HPDE6-E6E7 (cell line): ENCODE measurements at regions not wholly inside any gene's neighbourhood (a gene's known extent, or its start where the extent isn't known, plus 50 kb on each side); places are given as distances from the start of the nearest gene placed in this dataset.
"Not testable (repeated sequence)": the region's sequence is repeated elsewhere in the genome, so short reads cannot be mapped to it uniquely, and the experiment has no call there.

ENCODE experiments used
- DNase-seq: peaks from one replicate; pipeline ENCODE4 v3.0.0; 2011; ENCODE audit warnings: missing footprints; ENCODE audit errors: extremely low spot score

GRCh38 chr4:43425206-43425605, 532.7 kb downstream of the GRXCR1 start:
- DNase-seq = no peak

- DNase-seq = no peak
These were observed 542.8 kb downstream of the GRXCR1 start for GRCh38 chr4:43435291-43435690.

- DNase-seq = no peak
These were observed 560.4 kb downstream of the GRXCR1 start for GRCh38 chr4:43452948-43453347.

GRCh38 chr4:43456383-43456782, 563.9 kb downstream of the GRXCR1 start:
- peak; percentile 6 for DNase-seq

GRCh38 chr4:43457866-43458265, 565.4 kb downstream of the GRXCR1 start:
- peak; percentile 37 for DNase-seq

- peak; percentile 5 for DNase-seq
These were observed 565.8 kb downstream of the GRXCR1 start for GRCh38 chr4:43458293-43458692.

GRCh38 chr4:43471950-43472349, 579.4 kb downstream of the GRXCR1 start:
- no peak for DNase-seq

GRCh38 chr4:43481526-43481925, 589.0 kb downstream of the GRXCR1 start:
- no peak for DNase-seq

- no peak for DNase-seq
These were observed 592.7 kb downstream of the GRXCR1 start for GRCh38 chr4:43485196-43485595.

- DNase-seq = peak; percentile 2
These were observed 603.7 kb downstream of the GRXCR1 start for GRCh38 chr4:43496188-43496587.

- no peak for DNase-seq
These were observed 604.1 kb downstream of the GRXCR1 start for GRCh38 chr4:43496602-43497001.

GRCh38 chr4:43505823-43506222, 613.3 kb downstream of the GRXCR1 start:
- DNase-seq = not testable (repeated sequence)

GRCh38 chr4:43512253-43512652, 619.7 kb downstream of the GRXCR1 start:
- DNase-seq = peak; percentile 70

GRCh38 chr4:43525646-43526045, 633.1 kb downstream of the GRXCR1 start:
- no peak for DNase-seq

- DNase-seq = no peak
These were observed 655.0 kb downstream of the GRXCR1 start for GRCh38 chr4:43547561-43547960.

GRCh38 chr4:43550981-43551627, 658.6 kb downstream of the GRXCR1 start:
- no peak for DNase-seq

GRCh38 chr4:43556262-43556661, 663.7 kb downstream of the GRXCR1 start:
- DNase-seq = no peak

GRCh38 chr4:43560047-43560446, 667.5 kb downstream of the GRXCR1 start:
- DNase-seq = no peak

GRCh38 chr4:43564107-43564506, 671.6 kb downstream of the GRXCR1 start:
- no peak for DNase-seq

- DNase-seq = no peak
These were observed 672.1 kb downstream of the GRXCR1 start for GRCh38 chr4:43564591-43564990.

GRCh38 chr4:43567644-43568043, 675.1 kb downstream of the GRXCR1 start:
- no peak for DNase-seq

GRCh38 chr4:43586813-43587212, 694.3 kb downstream of the GRXCR1 start:
- no peak for DNase-seq

- DNase-seq = no peak
These were observed 695.2 kb downstream of the GRXCR1 start for GRCh38 chr4:43587758-43588157.

GRCh38 chr4:43607400-43607799, 714.9 kb downstream of the GRXCR1 start:
- DNase-seq = no peak
